ENCODE measurements at regions not wholly inside any gene's neighbourhood (a gene's known extent, or its start where the extent isn't known, plus 50 kb on each side); places are given as distances from the start of the nearest gene placed in this dataset.

DNA sequence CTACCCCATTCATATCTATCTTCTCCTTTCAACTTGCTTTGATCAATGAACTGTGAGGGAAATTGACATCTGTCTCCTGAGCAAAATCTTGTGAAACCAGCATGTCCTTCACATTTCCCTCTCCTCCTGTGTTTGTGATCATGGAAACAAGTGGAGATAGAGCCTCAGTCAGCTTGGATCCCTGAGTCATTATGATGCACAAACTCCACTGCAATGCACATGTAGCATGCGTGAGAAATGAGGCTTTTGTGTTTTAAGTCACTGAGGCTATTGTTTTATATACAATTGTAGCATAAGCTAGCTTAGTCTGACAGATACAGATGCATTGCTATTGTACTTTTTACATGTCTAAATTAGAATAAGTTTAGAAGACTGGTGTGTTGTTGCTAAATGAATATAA is 85.2 kb upstream of the HNMT start:
- H3K4me1 ChIP-seq (ENCODE audit: control insufficient read depth, insufficient read depth, low read length, unreplicated experiment) = no peaks in the 10 kb centered on the region
- H2AFZ ChIP-seq (ENCODE audit: low read length, unreplicated experiment) = no peak overlapping the region
- H3K27ac ChIP-seq (ENCODE audit: low read depth, low read length) = no peak overlapping the region
- no peaks in the 10 kb centered on the region for H3K79me2 ChIP-seq (ENCODE audit: control insufficient read depth, insufficient read depth, low read length, unreplicated experiment)
- 0 out of 2 replicates have a peak, but pooled peaks cover 5% of the 10 kb centered on the region for H3K27me3 ChIP-seq (ENCODE audit: insufficient read depth, low read length)
- H3K4me3 ChIP-seq (ENCODE audit: low read depth, low read length) = no peak overlapping the region
- no peaks in the 10 kb centered on the region for H3K36me3 ChIP-seq (ENCODE audit: insufficient read depth, low read length)

GRCh38 chr2:137881711-137882110 is 82.6 kb upstream of the HNMT start:
- Histone ChIP-seq H2AFZ (ENCODE audit: low read length, unreplicated experiment) (no peak overlapping the region), H3K27me3 (ENCODE audit: insufficient read depth, low read length) (0 out of 2 replicates have a peak, but pooled peaks cover 6% of the 10 kb centered on the region), H3K4me3 (ENCODE audit: low read depth, low read length) (no peak overlapping the region)

DNA sequence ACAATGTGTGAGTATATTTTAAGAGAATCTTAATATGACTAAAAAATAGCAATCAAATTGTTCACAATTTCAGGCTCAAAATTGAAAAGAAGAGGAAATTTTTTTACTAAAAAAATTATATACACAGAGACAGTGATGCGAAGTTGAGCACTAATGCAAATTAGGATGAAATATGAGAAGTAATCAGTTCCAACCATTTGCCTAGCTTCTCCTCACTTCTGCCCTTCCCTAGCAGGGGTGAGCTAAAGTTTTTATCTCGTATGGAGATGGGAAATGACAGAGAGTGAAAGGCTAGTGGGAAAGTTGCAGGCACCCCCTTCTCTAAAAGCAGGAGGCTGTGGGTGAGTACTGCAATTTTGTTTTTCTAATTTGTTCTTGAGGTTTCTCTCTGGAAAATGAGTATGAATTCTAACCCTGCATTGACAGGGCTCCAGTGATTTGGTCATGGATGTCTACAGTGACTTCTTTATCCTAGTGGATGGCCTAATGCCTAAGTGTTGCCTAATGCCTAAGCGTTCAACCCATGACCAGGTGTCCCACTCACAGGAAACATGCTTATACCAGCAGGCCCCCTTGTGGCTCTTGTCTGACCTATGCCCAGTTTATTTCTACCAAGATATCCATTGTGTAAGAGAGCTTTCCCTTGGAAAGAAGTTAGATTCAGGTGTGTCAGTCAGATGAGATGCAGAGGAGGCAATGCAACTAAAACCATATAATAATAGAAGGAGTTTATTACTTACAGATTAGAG is 78.0 kb upstream of the HNMT start:
- Histone ChIP-seq H3K4me1 (ENCODE audit: control insufficient read depth, insufficient read depth, low read length, unreplicated experiment) (no peaks in the 10 kb centered on the region), H3K36me3 (ENCODE audit: insufficient read depth, low read length) (no peaks in the 10 kb centered on the region), H3K79me2 (ENCODE audit: control insufficient read depth, insufficient read depth, low read length, unreplicated experiment) (no peaks in the 10 kb centered on the region), H3K4me3 (ENCODE audit: low read depth, low read length) (no peak overlapping the region), H2AFZ (ENCODE audit: low read length, unreplicated experiment) (no peak overlapping the region), H3K27me3 (ENCODE audit: insufficient read depth, low read length) (0 out of 2 replicates have a peak, but pooled peaks cover 8% of the 10 kb centered on the region), H3K27ac (ENCODE audit: low read depth, low read length) (no peak overlapping the region)

More at GRCh38 chr2:137881711-137882110, 82.6 kb upstream of the HNMT start:
- no peaks in the 10 kb centered on the region for H3K4me1 ChIP-seq (ENCODE audit: control insufficient read depth, insufficient read depth, low read length, unreplicated experiment)
- H3K36me3 ChIP-seq (ENCODE audit: insufficient read depth, low read length) = no peaks in the 10 kb centered on the region
- no peak overlapping the region for H3K27ac ChIP-seq (ENCODE audit: low read depth, low read length)
- H3K79me2 ChIP-seq (ENCODE audit: control insufficient read depth, insufficient read depth, low read length, unreplicated experiment) = no peaks in the 10 kb centered on the region

GRCh38 chr2:137888845-137889244 is 75.4 kb upstream of the HNMT start:
- Histone ChIP-seq H3K27me3 (ENCODE audit: insufficient read depth, low read length) (0 out of 2 replicates have a peak, but pooled peaks cover 3% of the 10 kb centered on the region), H3K4me1 (ENCODE audit: control insufficient read depth, insufficient read depth, low read length, unreplicated experiment) (no peaks in the 10 kb centered on the region), H3K79me2 (ENCODE audit: control insufficient read depth, insufficient read depth, low read length, unreplicated experiment) (no peaks in the 10 kb centered on the region), H3K36me3 (ENCODE audit: insufficient read depth, low read length) (no peaks in the 10 kb centered on the region), H2AFZ (ENCODE audit: low read length, unreplicated experiment) (no peak overlapping the region), H3K4me3 (ENCODE audit: low read depth, low read length) (no peak overlapping the region), H3K27ac (ENCODE audit: low read depth, low read length) (no peak overlapping the region)

GRCh38 chr2:137892739-137893138 is 71.5 kb upstream of the HNMT start:
- Histone ChIP-seq H3K4me1 (ENCODE audit: control insufficient read depth, insufficient read depth, low read length, unreplicated experiment) (no peaks in the 10 kb centered on the region), H3K79me2 (ENCODE audit: control insufficient read depth, insufficient read depth, low read length, unreplicated experiment) (no peaks in the 10 kb centered on the region), H3K27me3 (ENCODE audit: insufficient read depth, low read length) (0 out of 2 replicates have a peak, but pooled peaks cover 2% of the 10 kb centered on the region), H2AFZ (ENCODE audit: low read length, unreplicated experiment) (no peak overlapping the region), H3K36me3 (ENCODE audit: insufficient read depth, low read length) (no peaks in the 10 kb centered on the region), H3K4me3 (ENCODE audit: low read depth, low read length) (no peak overlapping the region), H3K27ac (ENCODE audit: low read depth, low read length) (no peak overlapping the region)

GRCh38 chr2:137893145-137893544 is 71.1 kb upstream of the HNMT start:
- H3K36me3 ChIP-seq (ENCODE audit: insufficient read depth, low read length) = no peaks in the 10 kb centered on the region
- 0 out of 2 replicates have a peak, but pooled peaks cover 2% of the 10 kb centered on the region for H3K27me3 ChIP-seq (ENCODE audit: insufficient read depth, low read length)
- H3K4me1 ChIP-seq (ENCODE audit: control insufficient read depth, insufficient read depth, low read length, unreplicated experiment) = no peaks in the 10 kb centered on the region
- no peak overlapping the region for H2AFZ ChIP-seq (ENCODE audit: low read length, unreplicated experiment)
- H3K79me2 ChIP-seq (ENCODE audit: control insufficient read depth, insufficient read depth, low read length, unreplicated experiment) = no peaks in the 10 kb centered on the region
- no peak overlapping the region for H3K4me3 ChIP-seq (ENCODE audit: low read depth, low read length)
- no peak overlapping the region for H3K27ac ChIP-seq (ENCODE audit: low read depth, low read length)

DNA sequence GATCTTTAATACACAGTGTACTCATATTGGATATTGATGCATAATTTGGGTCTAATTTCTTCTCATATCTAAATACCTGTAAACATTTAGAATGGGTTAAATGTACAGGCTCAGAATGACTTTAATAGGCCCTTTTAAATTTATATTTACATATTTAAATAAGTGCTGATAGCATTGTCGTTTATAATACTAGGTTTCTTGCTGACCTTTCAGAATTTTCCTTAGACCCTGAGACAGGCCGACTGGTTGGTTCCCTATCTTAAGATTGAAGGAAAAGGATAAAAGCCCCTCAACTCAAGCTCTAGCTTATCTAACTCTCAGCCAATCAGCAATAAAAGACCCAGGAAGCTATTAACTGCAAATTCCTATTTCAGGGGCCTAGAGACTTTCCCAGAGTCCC is 67.8 kb upstream of the HNMT start:
- Histone ChIP-seq H3K27ac (ENCODE audit: low read depth, low read length) (no peak overlapping the region), H3K27me3 (ENCODE audit: insufficient read depth, low read length) (peaks cover 10% of the 10 kb centered on the region; the same call in 1 of the 2 replicates), H2AFZ (ENCODE audit: low read length, unreplicated experiment) (no peak overlapping the region), H3K4me1 (ENCODE audit: control insufficient read depth, insufficient read depth, low read length, unreplicated experiment) (no peaks in the 10 kb centered on the region), H3K36me3 (ENCODE audit: insufficient read depth, low read length) (no peaks in the 10 kb centered on the region), H3K4me3 (ENCODE audit: low read depth, low read length) (no peak overlapping the region), H3K79me2 (ENCODE audit: control insufficient read depth, insufficient read depth, low read length, unreplicated experiment) (no peaks in the 10 kb centered on the region)

GRCh38 chr2:137897082-137897481 is 67.2 kb upstream of the HNMT start:
- Histone ChIP-seq H3K36me3 (ENCODE audit: insufficient read depth, low read length) (no peaks in the 10 kb centered on the region), H3K4me1 (ENCODE audit: control insufficient read depth, insufficient read depth, low read length, unreplicated experiment) (no peaks in the 10 kb centered on the region), H2AFZ (ENCODE audit: low read length, unreplicated experiment) (no peak overlapping the region), H3K79me2 (ENCODE audit: control insufficient read depth, insufficient read depth, low read length, unreplicated experiment) (no peaks in the 10 kb centered on the region), H3K27ac (ENCODE audit: low read depth, low read length) (no peak overlapping the region), H3K27me3 (ENCODE audit: insufficient read depth, low read length) (peaks cover 10% of the 10 kb centered on the region; the same call in 1 of the 2 replicates), H3K4me3 (ENCODE audit: low read depth, low read length) (no peak overlapping the region)

DNA sequence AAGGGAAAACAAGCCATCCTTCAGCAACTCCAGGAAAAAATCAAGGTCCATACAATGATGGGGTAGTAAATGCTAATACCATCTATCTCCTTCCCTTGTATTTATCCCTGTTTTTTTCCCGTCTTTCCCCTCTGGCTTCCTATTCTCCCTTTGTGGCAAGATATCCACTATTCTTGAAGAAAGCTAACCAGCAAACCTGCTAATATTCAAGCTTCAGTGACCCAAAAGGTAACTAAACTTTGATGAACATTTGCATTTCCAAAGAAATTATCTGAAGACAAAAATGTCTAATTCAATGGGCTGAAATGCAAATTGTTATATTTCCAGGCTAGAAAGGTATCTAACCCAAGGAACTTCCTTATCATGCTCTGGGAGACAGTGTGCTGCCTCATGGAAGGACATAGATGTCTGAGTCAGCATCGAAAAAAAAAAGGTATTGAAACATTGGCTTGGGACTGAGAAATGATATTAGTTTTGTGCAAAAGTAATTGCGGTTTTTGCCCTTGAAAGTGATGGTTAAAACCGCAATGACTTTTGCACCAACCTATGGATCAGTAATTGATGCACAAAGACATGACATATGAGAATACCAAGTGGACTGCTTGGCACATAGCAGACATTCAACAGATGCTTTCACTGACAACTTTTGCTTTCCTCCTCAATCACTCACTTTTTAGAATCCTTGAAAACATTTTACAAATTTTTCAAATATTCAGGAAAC is 63.7 kb upstream of the HNMT start:
- Histone ChIP-seq H3K4me1 (ENCODE audit: control insufficient read depth, insufficient read depth, low read length, unreplicated experiment) (no peaks in the 10 kb centered on the region), H3K36me3 (ENCODE audit: insufficient read depth, low read length) (no peaks in the 10 kb centered on the region), H3K79me2 (ENCODE audit: control insufficient read depth, insufficient read depth, low read length, unreplicated experiment) (no peaks in the 10 kb centered on the region), H2AFZ (ENCODE audit: low read length, unreplicated experiment) (no peak overlapping the region), H3K27me3 (ENCODE audit: insufficient read depth, low read length) (peaks cover 10% of the 10 kb centered on the region; the same call in 1 of the 2 replicates), H3K4me3 (ENCODE audit: low read depth, low read length) (no peak overlapping the region), H3K27ac (ENCODE audit: low read depth, low read length) (no peak overlapping the region)

GRCh38 chr2:137910641-137911040 is 53.6 kb upstream of the HNMT start:
- peaks cover 12% of the 10 kb centered on the region; the same call in 1 of the 2 replicates for H3K27me3 ChIP-seq (ENCODE audit: insufficient read depth, low read length)
- H3K27ac ChIP-seq (ENCODE audit: low read depth, low read length) = no peak overlapping the region
- H3K4me3 ChIP-seq (ENCODE audit: low read depth, low read length) = no peak overlapping the region
- H3K4me1 ChIP-seq (ENCODE audit: control insufficient read depth, insufficient read depth, low read length, unreplicated experiment) = no peaks in the 10 kb centered on the region
- no peak overlapping the region for H2AFZ ChIP-seq (ENCODE audit: low read length, unreplicated experiment)
- no peaks in the 10 kb centered on the region for H3K79me2 ChIP-seq (ENCODE audit: control insufficient read depth, insufficient read depth, low read length, unreplicated experiment)
- H3K36me3 ChIP-seq (ENCODE audit: insufficient read depth, low read length) = no peaks in the 10 kb centered on the region

All from ACC112 (cell line).